NB4 (cell line): ENCODE measurements at regions not wholly inside any gene's neighbourhood (a gene's known extent, or its start where the extent isn't known, plus 50 kb on each side); places are given as distances from the start of the nearest gene placed in this dataset.

ENCODE experiments used
- DNase-seq: peaks from one replicate; pipeline ENCODE4 v3.0.0; 2010; ENCODE audit warnings: low read depth
- H3K4me3 ChIP-seq: one replicate; pipeline ENCODE4 v1.5.1; 2011; ENCODE audit warnings: mild to moderate bottlenecking, low read depth, low read length, moderate library complexity
- CTCF ChIP-seq: IDR thresholded peaks from one replicate; pipeline ENCODE4 v1.5.1; 2012; ENCODE audit warnings: low read depth, low read length
- MYC ChIP-seq: IDR thresholded peaks from 2 replicates; pipeline ENCODE4 v1.6.1; 2011; ENCODE audit warnings: low read depth, low read length
- POLR2A ChIP-seq: IDR thresholded peaks from 2 replicates; pipeline ENCODE4 v1.6.1; 2011; ENCODE audit warnings: mild to moderate bottlenecking; ENCODE audit not compliant: insufficient read length; ENCODE audit errors: extremely low read depth
- TF ChIP-seq, protein P1 (sequence below): IDR thresholded peaks from 2 replicates; pipeline ENCODE4 v1.6.1; 2011; ENCODE audit warnings: low read depth, low read length

- TF ChIP-seq, protein P1, sequence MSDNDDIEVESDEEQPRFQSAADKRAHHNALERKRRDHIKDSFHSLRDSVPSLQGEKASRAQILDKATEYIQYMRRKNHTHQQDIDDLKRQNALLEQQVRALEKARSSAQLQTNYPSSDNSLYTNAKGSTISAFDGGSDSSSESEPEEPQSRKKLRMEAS = no peak
- TF ChIP-seq CTCF (no peak), POLR2A (no peak), MYC (no peak)
- no peak for DNase-seq
- no peak overlapping the region for H3K4me3 ChIP-seq
Observed at GRCh38 chr5:33034777-33035176, 323.7 kb downstream of the NPR3 start.

- no peak overlapping the region for H3K4me3 ChIP-seq
- DNase-seq = no peak
- TF ChIP-seq MYC (no peak), POLR2A (no peak), CTCF (no peak)
- TF ChIP-seq, protein P1 = no peak
Observed at GRCh38 chr5:33035851-33036527, 324.9 kb downstream of the NPR3 start.

DNA sequence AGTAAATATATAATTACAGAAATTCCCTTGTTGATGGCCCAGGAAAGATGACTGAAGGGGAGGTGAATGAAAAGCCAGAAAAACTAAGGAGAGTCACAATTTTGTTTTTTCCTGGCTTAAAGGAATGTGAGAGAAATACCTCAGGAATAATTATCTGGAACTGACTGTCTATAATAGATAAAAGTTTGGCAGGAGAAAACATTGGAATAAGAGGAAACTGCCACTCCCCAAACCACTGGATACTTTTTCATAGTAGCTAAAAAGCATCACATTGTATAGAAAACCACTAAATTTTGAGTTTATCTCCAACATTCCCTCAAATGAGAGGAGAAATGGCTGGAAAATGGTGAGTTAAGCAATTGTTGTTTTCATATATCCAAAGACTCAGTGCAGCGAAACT is 326.0 kb downstream of the NPR3 start:
- TF ChIP-seq MYC = no peak
- TF ChIP-seq POLR2A = no peak
- TF ChIP-seq CTCF = no peak
- TF ChIP-seq, protein P1 = no peak
- no peak overlapping the region for H3K4me3 ChIP-seq
- DNase-seq = no peak

- DNase-seq = no peak
- no peak overlapping the region for H3K4me3 ChIP-seq
- no peak for TF ChIP-seq POLR2A
- TF ChIP-seq CTCF = no peak
- TF ChIP-seq MYC = no peak
- TF ChIP-seq, protein P1 = no peak
Observed at GRCh38 chr5:33041586-33041985, 330.5 kb downstream of the NPR3 start.

DNA sequence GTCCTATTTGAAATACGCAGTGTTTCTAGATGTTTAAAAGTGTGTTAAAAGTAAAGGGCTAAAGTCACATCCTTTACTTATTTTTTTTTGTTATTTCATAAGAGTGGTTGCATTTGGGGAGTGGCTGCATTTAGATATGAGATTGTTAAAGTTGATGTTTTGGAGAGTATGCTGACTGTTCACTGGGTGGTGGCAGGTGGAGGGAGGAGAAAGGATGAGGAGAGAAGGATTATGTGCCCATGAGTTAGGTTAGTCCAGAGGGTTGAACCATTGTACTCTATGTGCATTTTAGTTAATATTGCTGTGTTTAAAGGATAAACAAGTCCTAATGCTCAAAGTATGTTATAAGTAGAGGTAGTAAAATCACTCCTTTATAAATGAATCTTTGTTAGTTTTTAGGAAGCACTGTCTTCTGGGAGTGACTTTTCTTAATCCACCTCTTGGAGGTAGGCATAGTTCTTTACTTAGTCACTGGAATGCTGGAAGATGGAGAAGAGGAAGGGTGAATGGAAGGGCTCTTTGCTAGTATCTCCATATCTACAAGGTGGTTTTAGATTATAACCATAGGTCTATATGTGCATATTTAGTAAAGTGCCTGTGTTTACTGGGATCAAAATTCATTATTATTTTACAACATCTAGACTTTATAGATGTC is 332.3 kb downstream of the NPR3 start:
- no peak overlapping the region for H3K4me3 ChIP-seq
- no peak for TF ChIP-seq MYC
- TF ChIP-seq POLR2A = no peak
- TF ChIP-seq, protein P1 = no peak
- TF ChIP-seq CTCF = no peak
- DNase-seq = no peak
